Spleen (tissue), 11 donors: ENCODE measurements at regions not wholly inside any gene's neighbourhood (a gene's known extent, or its start where the extent isn't known, plus 50 kb on each side); places are given as distances from the start of the nearest gene placed in this dataset.

Source experiments
- DNase-seq: peaks from one replicate; pipeline ENCODE4 v3.0.0-alpha.2; 2020
- H3K27ac ChIP-seq, 8 donors: fragments of 200-600 bp; sonication (generic) in 7 of 8; 1 replicate in 4 of 8; 2 replicates in 4 of 8; pipeline versions ENCODE4 v1.5.0 to v1.8.0; 2016 to 2021; ENCODE audit warnings: inconsistent platforms in 4 of 8, mild to moderate bottlenecking in 4 of 8, moderate library complexity in 1 of 8
- H3K27me3 ChIP-seq, 7 donors: fragments of 200-600 bp; sonication (generic) in 6 of 7; replicated peaks in 1 of 7; 1 replicate in 4 of 7; 2 replicates in 3 of 7; pipeline versions ENCODE4 v1.5.0 to v1.8.0; 2016 to 2021; ENCODE audit warnings: inconsistent platforms in 3 of 7, mild to moderate bottlenecking in 1 of 7
- H3K36me3 ChIP-seq, 6 donors: fragments of 200-600 bp; sonication (generic) in 5 of 6; 1 replicate in 4 of 6; 2 replicates in 2 of 6; pipeline versions ENCODE4 v1.5.0 to v1.8.0; 2016 to 2021; ENCODE audit warnings: inconsistent platforms in 2 of 6
- H3K4me1 ChIP-seq, 6 donors: fragments of 200-600 bp; sonication (generic) in 5 of 6; 1 replicate in 3 of 6; 2 replicates in 3 of 6; pipeline versions ENCODE4 v1.5.0 to v1.8.0; 2016 to 2021; ENCODE audit warnings: inconsistent platforms in 3 of 6
- H3K4me3 ChIP-seq, 8 donors: fragments of 200-600 bp; sonication (generic) in 7 of 8; 1 replicate in 4 of 8; 2 replicates in 4 of 8; pipeline versions ENCODE4 v1.5.0 to v1.8.0; 2016 to 2021; ENCODE audit warnings: inconsistent platforms in 4 of 8, mild to moderate bottlenecking in 4 of 8, moderate library complexity in 2 of 8
- H3K9me3 ChIP-seq, 8 donors: fragments of 200-600 bp; sonication (generic) in 7 of 8; 1 replicate in 4 of 8; 2 replicates in 4 of 8; pipeline versions ENCODE4 v1.5.0 to v1.8.0; 2016 to 2021; ENCODE audit warnings: inconsistent platforms in 4 of 8
- CTCF ChIP-seq, 11 experiments: fragments of 200-600 bp in 7 of 11; fragments of 450-650 bp in 4 of 11; sonication (generic) in 4 of 11; IDR thresholded peaks in 8 of 11; conservative IDR thresholded peaks in 3 of 11; 1 replicate in 7 of 11; 2 replicates in 4 of 11; pipeline versions ENCODE4 v1.4.0 to v1.8.0; 2016 to 2021; ENCODE audit warnings: antibody characterized with exemption in 11 of 11, inconsistent platforms in 4 of 11, mild to moderate bottlenecking in 1 of 11
- POLR2A ChIP-seq, 3 donors: fragments of 450-650 bp; IDR thresholded peaks; one replicate each; pipeline ENCODE4 v1.5.1; 2017; ENCODE audit warnings: antibody characterized with exemption in 3 of 3, mild to moderate bottlenecking in 1 of 3
- POLR2AphosphoS5 ChIP-seq, 3 donors: sonication (generic); formaldehyde crosslinking; IDR thresholded peaks; one replicate each; pipeline ENCODE4 v1.5.1; 2017; ENCODE audit warnings: antibody characterized with exemption in 3 of 3
- WGBS, 5 donors: extraction: QIAGEN DNeasy Blood & Tissue Kit in 3 of 5; methylation state at CpG; one replicate each; pipeline versions ENCODE4 v1.1.5 to v1.1.7; 2013 to 2018; 5-methylcytosine and 5-hydroxymethylcytosine counted together
- intact Hi-C: fragments of 100-400 bp; cut with DNase I; formaldehyde crosslinking; loops from one replicate; pipeline ENCODE4 v1.15.0; 2023; ENCODE audit warnings: low total_unique reads
- donor health status: healthy with polysubstance abuse.
- donor health status: DM: no; HTN: no; CAD: no; lungs with moderate emphysema.
- donor health status: DM: no; HTN: no; CAD: no.
- donor health status: Bipolar disorder and iron deficiency.
- donor health status: healthy.
- donor health status: DM: no; HTN: no; CAD: no.
- donor health status: DM: yes; HTN: yes; CAD: no.

- H3K27me3 ChIP-seq = no peaks in the 10 kb centered on the region
- H3K4me1 ChIP-seq = no peaks in the 10 kb centered on the region
- 60 to 76% (median 69%) methylated on average over 5 of the region's 5 CpGs for WGBS, 5 donors
- no peak for TF ChIP-seq POLR2A (IDR thresholded peaks at IDR 0.05)
- no peak for TF ChIP-seq CTCF (IDR thresholded peaks at IDR 0.05 in 8 of 11, conservative IDR thresholded peaks at IDR 0.05 in 3 of 11)
- no peak for TF ChIP-seq POLR2AphosphoS5 (IDR thresholded peaks at IDR 0.05)
- intact Hi-C loops = no loop called here
- DNase-seq = no peak
- H3K4me3 ChIP-seq = no peak overlapping the region
- no peak overlapping the region for H3K27ac ChIP-seq
- H3K9me3 ChIP-seq = no peaks in the 10 kb centered on the region
- H3K36me3 ChIP-seq = no peaks in the 10 kb centered on the region
Measured at GRCh38 chr12:85363382-85364190, 83.6 kb downstream of the ALX1 start.

GRCh38 chr12:85367936-85368335 lies 87.9 kb downstream of the ALX1 start:
- H3K27me3 ChIP-seq = no peaks in the 10 kb centered on the region
- intact Hi-C loops = no loop called here
- 58 to 78% (median 72%) methylated on average over 2 of the region's 2 CpGs for WGBS, 5 donors
- no peaks in the 10 kb centered on the region for H3K9me3 ChIP-seq
- H3K27ac ChIP-seq = no peak overlapping the region
- no peaks in the 10 kb centered on the region for H3K36me3 ChIP-seq
- TF ChIP-seq CTCF (IDR thresholded peaks at IDR 0.05 in 8 of 11, conservative IDR thresholded peaks at IDR 0.05 in 3 of 11) (no peak), POLR2AphosphoS5 (IDR thresholded peaks at IDR 0.05) (no peak), POLR2A (IDR thresholded peaks at IDR 0.05) (no peak)
- no peaks in the 10 kb centered on the region for H3K4me1 ChIP-seq
- no peak overlapping the region for H3K4me3 ChIP-seq
- no peak for DNase-seq

GRCh38 chr12:85369365-85370154 lies 89.5 kb downstream of the ALX1 start:
- Histone ChIP-seq H3K9me3 (no peaks in the 10 kb centered on the region), H3K4me1 (no peaks in the 10 kb centered on the region), H3K27ac (no peak overlapping the region), H3K4me3 (no peak overlapping the region), H3K27me3 (no peaks in the 10 kb centered on the region), H3K36me3 (no peaks in the 10 kb centered on the region)
- intact Hi-C loops = no loop called here
- TF ChIP-seq POLR2A (IDR thresholded peaks at IDR 0.05) (no peak), POLR2AphosphoS5 (IDR thresholded peaks at IDR 0.05) (no peak), CTCF (IDR thresholded peaks at IDR 0.05 in 8 of 11, conservative IDR thresholded peaks at IDR 0.05 in 3 of 11) (no peak)
- no peak for DNase-seq
- 78 to 87% (median 85%) methylated on average over 4 of the region's 4 CpGs for WGBS, 5 donors

- WGBS, 5 donors = 88 to 97% (median 91%) methylated on average over 4 of the region's 4 CpGs
- no peaks in the 10 kb centered on the region for H3K4me1 ChIP-seq
- TF ChIP-seq POLR2A (IDR thresholded peaks at IDR 0.05) (no peak), POLR2AphosphoS5 (IDR thresholded peaks at IDR 0.05) (no peak), CTCF (IDR thresholded peaks at IDR 0.05 in 8 of 11, conservative IDR thresholded peaks at IDR 0.05 in 3 of 11) (no peak)
- H3K9me3 ChIP-seq = no peaks in the 10 kb centered on the region
- H3K27ac ChIP-seq = no peak overlapping the region
- intact Hi-C loops = no loop called here
- H3K4me3 ChIP-seq = no peak overlapping the region
- no peaks in the 10 kb centered on the region for H3K27me3 ChIP-seq
- DNase-seq = no peak
- H3K36me3 ChIP-seq = no peaks in the 10 kb centered on the region
Measured at GRCh38 chr12:85373045-85373444, 93.0 kb downstream of the ALX1 start.
